ENCODE measurements at regions not wholly inside any gene's neighbourhood (a gene's known extent, or its start where the extent isn't known, plus 50 kb on each side); places are given as distances from the start of the nearest gene placed in this dataset.
"Not testable (repeated sequence)": the region's sequence is repeated elsewhere in the genome, so short reads cannot be mapped to it uniquely, and the experiment has no call there.

GRCh38 chr4:159864337-159864736 is 761.5 kb downstream of the RAPGEF2 start:
- H3K27ac Mint-ChIP-seq, result no peak overlapping the region
- H3K9me3 Mint-ChIP-seq (ENCODE audit: low read depth), result peaks cover 5% of the 10 kb centered on the region
- no peaks in the 10 kb centered on the region for H3K36me3 Mint-ChIP-seq
- no peak for ATAC-seq
- H3K27me3 Mint-ChIP-seq, result no peaks in the 10 kb centered on the region
- no peak for DNase-seq
- H3K4me3 Mint-ChIP-seq, result no peak overlapping the region
- CTCF ChIA-PET, result no interaction called here
- no peaks in the 10 kb centered on the region for H3K4me1 Mint-ChIP-seq

GRCh38 chr4:159867673-159868072 is 764.8 kb downstream of the RAPGEF2 start:
- H3K36me3 Mint-ChIP-seq, result no peaks in the 10 kb centered on the region
- ATAC-seq (no peak), DNase-seq (no peak)
- H3K27me3 Mint-ChIP-seq, result no peaks in the 10 kb centered on the region
- no peak overlapping the region for H3K27ac Mint-ChIP-seq
- CTCF ChIA-PET, result no interaction called here
- H3K9me3 Mint-ChIP-seq (ENCODE audit: low read depth), result peaks cover 7% of the 10 kb centered on the region
- no peaks in the 10 kb centered on the region for H3K4me1 Mint-ChIP-seq
- no peak overlapping the region for H3K4me3 Mint-ChIP-seq

GRCh38 chr4:159868936-159869335 is 766.1 kb downstream of the RAPGEF2 start:
- H3K9me3 Mint-ChIP-seq (ENCODE audit: low read depth); H3K27me3 Mint-ChIP-seq; CTCF ChIA-PET; H3K27ac Mint-ChIP-seq; H3K4me1 Mint-ChIP-seq; ATAC-seq; H3K4me3 Mint-ChIP-seq; H3K36me3 Mint-ChIP-seq; DNase-seq: not testable (repeated sequence)

- H3K27me3 Mint-ChIP-seq, result no peaks in the 10 kb centered on the region
- no peak overlapping the region for H3K4me3 Mint-ChIP-seq
- peaks cover 10% of the 10 kb centered on the region for H3K9me3 Mint-ChIP-seq (ENCODE audit: low read depth)
- H3K4me1 Mint-ChIP-seq, result no peaks in the 10 kb centered on the region
- no peak overlapping the region for H3K27ac Mint-ChIP-seq
- no peak for DNase-seq
- ATAC-seq, result no peak
- no peaks in the 10 kb centered on the region for H3K36me3 Mint-ChIP-seq
- CTCF ChIA-PET, result no interaction called here
These were observed 768.3 kb downstream of the RAPGEF2 start for GRCh38 chr4:159871141-159871540.

- ATAC-seq (no peak), DNase-seq (no peak)
- Mint-ChIP-seq H3K9me3 (ENCODE audit: low read depth) (no peaks in the 10 kb centered on the region), H3K4me3 (no peak overlapping the region), H3K27me3 (no peaks in the 10 kb centered on the region), H3K4me1 (no peaks in the 10 kb centered on the region), H3K36me3 (no peaks in the 10 kb centered on the region), H3K27ac (no peak overlapping the region)
- CTCF ChIA-PET, result no interaction called here
These were observed 778.3 kb downstream of the RAPGEF2 start for GRCh38 chr4:159881158-159881557.

GRCh38 chr4:159884989-159885388 is 782.1 kb downstream of the RAPGEF2 start:
- Mint-ChIP-seq H3K36me3 (no peaks in the 10 kb centered on the region), H3K27ac (no peak overlapping the region), H3K4me1 (no peaks in the 10 kb centered on the region), H3K9me3 (ENCODE audit: low read depth) (no peaks in the 10 kb centered on the region), H3K4me3 (no peak overlapping the region), H3K27me3 (no peaks in the 10 kb centered on the region)
- CTCF ChIA-PET, result no interaction called here
- ATAC-seq (no peak), DNase-seq (no peak)

- Mint-ChIP-seq H3K27me3 (no peaks in the 10 kb centered on the region), H3K36me3 (no peaks in the 10 kb centered on the region), H3K4me3 (no peak overlapping the region), H3K27ac (no peak overlapping the region), H3K9me3 (ENCODE audit: low read depth) (peaks cover 5% of the 10 kb centered on the region), H3K4me1 (no peaks in the 10 kb centered on the region)
- CTCF ChIA-PET, result no interaction called here
- no peak for DNase-seq
- ATAC-seq, result no peak
These were observed 796.7 kb downstream of the RAPGEF2 start for GRCh38 chr4:159899596-159899995.

GRCh38 chr4:159900562-159900961 is 797.7 kb downstream of the RAPGEF2 start:
- H3K27me3 Mint-ChIP-seq, result no peaks in the 10 kb centered on the region
- ATAC-seq (no peak), DNase-seq (no peak)
- no peak overlapping the region for H3K4me3 Mint-ChIP-seq
- H3K27ac Mint-ChIP-seq, result no peak overlapping the region
- CTCF ChIA-PET, result no interaction called here
- peaks cover 5% of the 10 kb centered on the region for H3K9me3 Mint-ChIP-seq (ENCODE audit: low read depth)
- no peaks in the 10 kb centered on the region for H3K36me3 Mint-ChIP-seq
- H3K4me1 Mint-ChIP-seq, result no peaks in the 10 kb centered on the region

GRCh38 chr4:159902648-159903047 is 799.8 kb downstream of the RAPGEF2 start:
- no peak overlapping the region for H3K27ac Mint-ChIP-seq
- H3K4me1 Mint-ChIP-seq, result no peaks in the 10 kb centered on the region
- H3K27me3 Mint-ChIP-seq, result no peaks in the 10 kb centered on the region
- H3K9me3 Mint-ChIP-seq (ENCODE audit: low read depth), result peaks cover 3% of the 10 kb centered on the region
- CTCF ChIA-PET, result no interaction called here
- no peak for ATAC-seq
- no peak for DNase-seq
- H3K4me3 Mint-ChIP-seq, result no peak overlapping the region
- H3K36me3 Mint-ChIP-seq, result no peaks in the 10 kb centered on the region

- DNase-seq (no peak), ATAC-seq (no peak)
- Mint-ChIP-seq H3K9me3 (ENCODE audit: low read depth) (no peaks in the 10 kb centered on the region), H3K27me3 (no peaks in the 10 kb centered on the region), H3K4me1 (no peaks in the 10 kb centered on the region), H3K4me3 (no peak overlapping the region), H3K27ac (no peak overlapping the region), H3K36me3 (no peaks in the 10 kb centered on the region)
- CTCF ChIA-PET, result no interaction called here
These were observed 802.0 kb downstream of the RAPGEF2 start for GRCh38 chr4:159904906-159905305.

- H3K36me3 Mint-ChIP-seq, result no peaks in the 10 kb centered on the region
- no peaks in the 10 kb centered on the region for H3K9me3 Mint-ChIP-seq (ENCODE audit: low read depth)
- H3K4me3 Mint-ChIP-seq, result no peak overlapping the region
- CTCF ChIA-PET, result no interaction called here
- no peaks in the 10 kb centered on the region for H3K27me3 Mint-ChIP-seq
- H3K4me1 Mint-ChIP-seq, result no peaks in the 10 kb centered on the region
- DNase-seq (no peak), ATAC-seq (no peak)
- no peak overlapping the region for H3K27ac Mint-ChIP-seq
These were observed 803.2 kb downstream of the RAPGEF2 start for GRCh38 chr4:159906051-159906450.

GRCh38 chr4:159906517-159906916 is 803.6 kb downstream of the RAPGEF2 start:
- CTCF ChIA-PET, result no interaction called here
- no peak overlapping the region for H3K4me3 Mint-ChIP-seq
- ATAC-seq (no peak), DNase-seq (no peak)
- no peaks in the 10 kb centered on the region for H3K4me1 Mint-ChIP-seq
- no peak overlapping the region for H3K27ac Mint-ChIP-seq
- no peaks in the 10 kb centered on the region for H3K9me3 Mint-ChIP-seq (ENCODE audit: low read depth)
- no peaks in the 10 kb centered on the region for H3K27me3 Mint-ChIP-seq
- H3K36me3 Mint-ChIP-seq, result no peaks in the 10 kb centered on the region

GRCh38 chr4:159910721-159911120 is 807.8 kb downstream of the RAPGEF2 start:
- Mint-ChIP-seq H3K27me3 (no peaks in the 10 kb centered on the region), H3K36me3 (no peaks in the 10 kb centered on the region), H3K9me3 (ENCODE audit: low read depth) (peaks cover 5% of the 10 kb centered on the region), H3K27ac (no peak overlapping the region), H3K4me1 (no peaks in the 10 kb centered on the region), H3K4me3 (no peak overlapping the region)
- CTCF ChIA-PET, result no interaction called here
- ATAC-seq (no peak), DNase-seq (no peak)

GRCh38 chr4:159922119-159922518 is 819.2 kb downstream of the RAPGEF2 start:
- CTCF ChIA-PET, result no interaction called here
- no peaks in the 10 kb centered on the region for H3K27me3 Mint-ChIP-seq

GRCh38 chr4:159925770-159926169 is 822.9 kb downstream of the RAPGEF2 start:
- H3K27me3 Mint-ChIP-seq, result no peaks in the 10 kb centered on the region
- H3K9me3 Mint-ChIP-seq (ENCODE audit: low read depth), result peaks cover 11% of the 10 kb centered on the region
- H3K36me3 Mint-ChIP-seq, result no peaks in the 10 kb centered on the region
- H3K27ac Mint-ChIP-seq, result no peak overlapping the region
- CTCF ChIA-PET, result no interaction called here
- DNase-seq (no peak), ATAC-seq (no peak)
- no peaks in the 10 kb centered on the region for H3K4me1 Mint-ChIP-seq
- no peak overlapping the region for H3K4me3 Mint-ChIP-seq

More at GRCh38 chr4:159922119-159922518, 819.2 kb downstream of the RAPGEF2 start:
- H3K4me3 Mint-ChIP-seq, result no peak overlapping the region
- no peak for ATAC-seq
- H3K9me3 Mint-ChIP-seq (ENCODE audit: low read depth), result peaks cover 7% of the 10 kb centered on the region
- H3K4me1 Mint-ChIP-seq, result no peaks in the 10 kb centered on the region
- DNase-seq, result no peak
- H3K36me3 Mint-ChIP-seq, result no peaks in the 10 kb centered on the region
- no peak overlapping the region for H3K27ac Mint-ChIP-seq

Data from activated CD8-positive, alpha-beta memory T cell treated with anti-CD3 and anti-CD28 coated beads, Interleukin-2, amount 10 ng/mL, durations not matched to agents 7 days and 5 days (primary cell).